H1 (cell line): ENCODE measurements at regions not wholly inside any gene's neighbourhood (a gene's known extent, or its start where the extent isn't known, plus 50 kb on each side); places are given as distances from the start of the nearest gene placed in this dataset.

Experiments
- KDM5A ChIP-seq: fragments of 200-600 bp; IDR thresholded peaks from 2 replicates; pipeline ENCODE4 v1.7.1; 2012; ENCODE audit warnings: mild to moderate bottlenecking, low read length, inconsistent platforms, mixed read lengths
- USF2 ChIP-seq: IDR thresholded peaks from 2 replicates; pipeline ENCODE4 v1.6.1; 2011; ENCODE audit warnings: low read length, improper control_type of control experiment

GRCh38 chr2:7594211-7594610 lies 677.0 kb downstream of the RNF144A start (continued):
- TF ChIP-seq USF2 (no peak), KDM5A (no peak)
